ENCODE measurements at regions not wholly inside any gene's neighbourhood (a gene's known extent, or its start where the extent isn't known, plus 50 kb on each side); places are given as distances from the start of the nearest gene placed in this dataset.

- no peak for TF ChIP-seq KDM1A (IDR thresholded peaks at IDR 0.05; ENCODE audit: low read depth)
- no peak for TF ChIP-seq EP300 (IDR thresholded peaks at IDR 0.05)
- TF ChIP-seq CEBPB (IDR thresholded peaks at IDR 0.05) = no peak
- no peak for TF ChIP-seq E2F6 (IDR thresholded peaks at IDR 0.05; ENCODE audit: borderline replicate concordance, low read depth)
- TF ChIP-seq NR3C1 (IDR thresholded peaks at IDR 0.05) = no peak
- no peak for TF ChIP-seq KDM5A (IDR thresholded peaks at IDR 0.05)
- TF ChIP-seq NFE2L2 (conservative IDR thresholded peaks at IDR 0.05; ENCODE audit: low read length) = no peak
- TF ChIP-seq JUNB (IDR thresholded peaks at IDR 0.05) = no peak
- no peak for TF ChIP-seq USF2 (IDR thresholded peaks at IDR 0.05)
- TF ChIP-seq RFX5 (IDR thresholded peaks at IDR 0.05) = no peak
Measured at GRCh38 chr7:93810561-93810960, 80.0 kb downstream of the TFPI2 start (continued).

GRCh38 chr7:93804726-93805125, 85.8 kb downstream of the TFPI2 start:
- FAIRE-seq (no peak), ATAC-seq (no peak), DNase-seq (ENCODE audit: low read depth in 1 of 2, low spot score in 1 of 2) (no peak)
- Histone ChIP-seq H3K4me2 (no peak overlapping the region), H3K4me1 (no peaks in the 10 kb centered on the region), H3K27ac (no peak overlapping the region), H3K4me3 (no peak overlapping the region), H3K9me3 (peaks cover 3% of the 10 kb centered on the region; the same call in 1 of the 3 replicates)
- WGBS (ENCODE audit: missing lambda C conversion rate) = 74% methylated on average over 3 of the region's 3 CpGs
- ChIA-PET POLR2A (no interaction called here), CTCF (no interaction called here)
- TF ChIP-seq BHLHE40 (IDR thresholded peaks at IDR 0.05; ENCODE audit: low read depth, low read length) = no peak
- no peak for TF ChIP-seq MAFK (IDR thresholded peaks at IDR 0.05; ENCODE audit: partially characterized antibody)
- no peak for TF ChIP-seq REST (IDR thresholded peaks at IDR 0.05)
- no peak for TF ChIP-seq SREBF2 (IDR thresholded peaks at IDR 0.05)
- no peak for TF ChIP-seq E2F6 (IDR thresholded peaks at IDR 0.05; ENCODE audit: borderline replicate concordance, low read depth)
- no peak for TF ChIP-seq JUNB (IDR thresholded peaks at IDR 0.05)
- no peak for TF ChIP-seq EP300 (IDR thresholded peaks at IDR 0.05)
- TF ChIP-seq CTCF (IDR thresholded peaks at IDR 0.05) = no peak

- 75% methylated on average over 5 of the region's 5 CpGs for WGBS (ENCODE audit: missing lambda C conversion rate)
- H3K4me1 ChIP-seq = no peaks in the 10 kb centered on the region
- CTCF ChIA-PET = interaction anchor here (0.7 to 3.2 kb wide), 21 partner anchors 13 to 639 kb away, joined by 3 to 15 read pairs (median 4); no protein-coding TSS in a partner anchor
- no peak for FAIRE-seq
- H3K4me3 ChIP-seq = no peak overlapping the region
- peaks cover 3% of the 10 kb centered on the region; the same call in 1 of the 3 replicates for H3K9me3 ChIP-seq
- POLR2A ChIA-PET = no interaction called here
- H3K27ac ChIP-seq = 0 out of 6 replicates have a peak overlapping the region, but pooled peaks of 1 of the 2 experiments have one; percentile 22
- DNase-seq (ENCODE audit: low read depth in 1 of 2, low spot score in 1 of 2) = peak; percentile 14 to 22
- 0 out of 6 replicates have a peak, but pooled peaks of 1 of the 2 experiments have one; percentile 44 for ATAC-seq
- no peak overlapping the region for H3K4me2 ChIP-seq
- TF ChIP-seq HOXA7 (CRISPR knock-in tag; IDR thresholded peaks at IDR 0.05) = no peak
- TF ChIP-seq RAD21 (conservative IDR thresholded peaks at IDR 0.05 in 1 of 2, IDR thresholded peaks at IDR 0.05 in 1 of 2) = peak; percentile 79 to 80
- TF ChIP-seq RNF2 (IDR thresholded peaks at IDR 0.05; ENCODE audit: borderline replicate concordance, low read depth) = no peak
- no peak for TF ChIP-seq FOXS1 (CRISPR knock-in tag; IDR thresholded peaks at IDR 0.05)
- peak; percentile 78 for TF ChIP-seq CTCF (IDR thresholded peaks at IDR 0.05)
- no peak for TF ChIP-seq KDM5A (IDR thresholded peaks at IDR 0.05)
- peak; percentile 77 for TF ChIP-seq SMC3 (IDR thresholded peaks at IDR 0.05)
- no peak for TF ChIP-seq ZNF302 (CRISPR knock-in tag; IDR thresholded peaks at IDR 0.05)
- no peak for TF ChIP-seq ZC3H11A (IDR thresholded peaks at IDR 0.05)
- TF ChIP-seq FOSB (CRISPR knock-in tag; IDR thresholded peaks at IDR 0.05) = no peak
- TF ChIP-seq USF2 (IDR thresholded peaks at IDR 0.05) = no peak
Measured at GRCh38 chr7:93799750-93800357, 90.7 kb downstream of the TFPI2 start.

All from A549 (cell line).